Esophagus muscularis mucosa (tissue), 4 donors: ENCODE measurements at regions not wholly inside any gene's neighbourhood (a gene's known extent, or its start where the extent isn't known, plus 50 kb on each side); places are given as distances from the start of the nearest gene placed in this dataset.

Experiments
- DNase-seq: peaks from one replicate; pipeline ENCODE4 v3.0.0-alpha.2; 2017; ENCODE audit errors: extremely low spot score
- H3K27ac ChIP-seq, 4 donors: fragments of 200-600 bp; sonication (generic); replicated peaks in 1 of 4; 1 replicate in 3 of 4; 2 replicates in 1 of 4; pipeline ENCODE4 v1.5.1; 2016 to 2019; ENCODE audit warnings: mild to moderate bottlenecking in 1 of 4
- H3K27me3 ChIP-seq, 4 donors: fragments of 200-600 bp; sonication (generic); one replicate each; pipeline versions ENCODE4 v1.5.1 to v1.6.0; 2016 to 2019
- H3K36me3 ChIP-seq, 4 donors: fragments of 200-600 bp; sonication (generic); one replicate each; pipeline ENCODE4 v1.5.1; 2016 to 2019
- H3K4me1 ChIP-seq, 4 donors: fragments of 200-600 bp; sonication (generic); one replicate each; pipeline ENCODE4 v1.5.1; 2016 to 2019
- H3K4me3 ChIP-seq, 4 donors: fragments of 200-600 bp; sonication (generic); 1 replicate in 2 of 4; 2 replicates in 2 of 4; pipeline ENCODE4 v1.5.1; 2016 to 2019; ENCODE audit warnings: mild to moderate bottlenecking in 4 of 4, moderate library complexity in 1 of 4
- H3K9me3 ChIP-seq, 4 donors: fragments of 200-600 bp; sonication (generic); 1 replicate in 3 of 4; 2 replicates in 1 of 4; pipeline ENCODE4 v1.5.1; 2016 to 2019
- CTCF ChIP-seq, 3 experiments: fragments of 200-600 bp in 2 of 3; fragments of 450-650 bp in 1 of 3; sonication (generic) in 2 of 3; IDR thresholded peaks; one replicate each; pipeline ENCODE4 v1.5.1; 2017 to 2019; ENCODE audit warnings: antibody characterized with exemption in 3 of 3, mild to moderate bottlenecking in 2 of 3, moderate library complexity in 1 of 3
- EP300 ChIP-seq: sonication (generic); formaldehyde crosslinking; IDR thresholded peaks from one replicate; pipeline ENCODE4 v1.6.1; 2017; ENCODE audit warnings: antibody characterized with exemption
- POLR2A ChIP-seq: fragments of 450-650 bp; IDR thresholded peaks from one replicate; pipeline ENCODE4 v1.6.1; 2017; ENCODE audit warnings: antibody characterized with exemption, moderate library complexity, mild to moderate bottlenecking, low read depth
- POLR2AphosphoS5 ChIP-seq, 2 donors: sonication (generic); formaldehyde crosslinking; IDR thresholded peaks; one replicate each; pipeline ENCODE4 v1.6.1; 2017; ENCODE audit warnings: antibody characterized with exemption in 2 of 2
- WGBS: methylation state at CpG from one replicate; pipeline ENCODE4 v1.1.5; 2018; 5-methylcytosine and 5-hydroxymethylcytosine counted together
- intact Hi-C: fragments of 100-400 bp; cut with DNase I; formaldehyde crosslinking; loops from one replicate; pipeline ENCODE4 v1.15.1; 2023

GRCh38 chr6:25121186-25121585, 158.0 kb upstream of the CARMIL1 start:
- H3K4me3 ChIP-seq = no peak overlapping the region

GRCh38 chr6:25122001-25122400, 157.2 kb upstream of the CARMIL1 start:
- no peak overlapping the region for H3K4me3 ChIP-seq
- H3K9me3 ChIP-seq = no peaks in the 10 kb centered on the region
- TF ChIP-seq POLR2AphosphoS5 (IDR thresholded peaks at IDR 0.05) (peak; percentile 33 to 44), EP300 (no peak)
- 44% methylated on average over 2 of the region's 2 CpGs for WGBS
- H3K27ac ChIP-seq = peak overlapping the region; percentile 37 to 57 (median 46)
- DNase-seq = no peak
- H3K36me3 ChIP-seq = peaks cover 0 to 20% (median 4%) of the 10 kb centered on the region in 4 donors
- intact Hi-C loops = no loop called here
- H3K27me3 ChIP-seq = no peaks in the 10 kb centered on the region
- H3K4me1 ChIP-seq = peaks cover 0 to 17% (median 11%) of the 10 kb centered on the region in 4 donors

More at GRCh38 chr6:25121186-25121585, 158.0 kb upstream of the CARMIL1 start:
- Histone ChIP-seq H3K27ac (peak overlapping the region; percentile 15 to 57 (median 44)), H3K4me1 (peaks cover 0 to 17% (median 11%) of the 10 kb centered on the region in 4 donors), H3K27me3 (no peaks in the 10 kb centered on the region), H3K36me3 (peaks cover 0 to 20% (median 4%) of the 10 kb centered on the region in 4 donors), H3K9me3 (no peaks in the 10 kb centered on the region)
- no peak for TF ChIP-seq EP300
- no peak for DNase-seq
- intact Hi-C loops = no loop called here

GRCh38 chr6:25122622-25123237, 156.4 kb upstream of the CARMIL1 start:
- H3K36me3 ChIP-seq = peaks cover 0 to 25% (median 4%) of the 10 kb centered on the region in 4 donors
- TF ChIP-seq POLR2AphosphoS5 (IDR thresholded peaks at IDR 0.05) (no peak), EP300 (no peak), POLR2A (no peak), CTCF (IDR thresholded peaks at IDR 0.05) (no peak)
- no peak overlapping the region for H3K4me3 ChIP-seq
- H3K4me1 ChIP-seq = peaks cover 0 to 21% (median 11%) of the 10 kb centered on the region in 4 donors
- 69% methylated on average over 3 of the region's 3 CpGs for WGBS
- intact Hi-C loops = no loop called here
- H3K27ac ChIP-seq = peak overlapping the region; percentile 37 to 57 (median 40)
- no peaks in the 10 kb centered on the region for H3K27me3 ChIP-seq
- no peaks in the 10 kb centered on the region for H3K9me3 ChIP-seq
- DNase-seq = no peak

GRCh38 chr6:25124216-25124715, 154.9 kb upstream of the CARMIL1 start:
- TF ChIP-seq CTCF (IDR thresholded peaks at IDR 0.05) (no peak), EP300 (no peak), POLR2AphosphoS5 (IDR thresholded peaks at IDR 0.05) (no peak), POLR2A (no peak)
- no peak for DNase-seq
- H3K4me1 ChIP-seq = peaks cover 0 to 24% (median 11%) of the 10 kb centered on the region in 4 donors
- H3K27ac ChIP-seq = peak overlapping the region in 1 of 4 donors; percentile 3
- intact Hi-C loops = no loop called here
- peaks cover 0 to 31% (median 4%) of the 10 kb centered on the region in 4 donors for H3K36me3 ChIP-seq
- 78% methylated on average over 2 of the region's 2 CpGs for WGBS
- no peak overlapping the region for H3K4me3 ChIP-seq
- H3K27me3 ChIP-seq = no peaks in the 10 kb centered on the region
- no peaks in the 10 kb centered on the region for H3K9me3 ChIP-seq

- H3K9me3 ChIP-seq = no peaks in the 10 kb centered on the region
- H3K4me1 ChIP-seq = peaks cover 0 to 27% (median 16%) of the 10 kb centered on the region in 4 donors
- 90% methylated on average over 5 of the region's 5 CpGs for WGBS
- H3K27ac ChIP-seq = no peak overlapping the region
- H3K36me3 ChIP-seq = peaks cover 0 to 31% (median 4%) of the 10 kb centered on the region in 4 donors
- H3K27me3 ChIP-seq = no peaks in the 10 kb centered on the region
- DNase-seq = no peak
- intact Hi-C loops = no loop called here
- TF ChIP-seq EP300 (no peak), CTCF (IDR thresholded peaks at IDR 0.05) (no peak), POLR2A (no peak), POLR2AphosphoS5 (IDR thresholded peaks at IDR 0.05) (no peak)
- no peak overlapping the region for H3K4me3 ChIP-seq
Observed at GRCh38 chr6:25125736-25126135, 153.4 kb upstream of the CARMIL1 start.
